ENCODE measurements at regions not wholly inside any gene's neighbourhood (a gene's known extent, or its start where the extent isn't known, plus 50 kb on each side); places are given as distances from the start of the nearest gene placed in this dataset.

GRCh38 chr7:25520516-25520915 is 292.2 kb upstream of the NPVF start:
- no peak for DNase-seq

- no peak for DNase-seq
Observed at GRCh38 chr7:25521236-25521635, 292.9 kb upstream of the NPVF start.

- DNase-seq = no peak
Observed at GRCh38 chr7:25522727-25523126, 294.4 kb upstream of the NPVF start.

- no peak for DNase-seq
Observed at GRCh38 chr7:25527665-25528170, 299.4 kb upstream of the NPVF start.

GRCh38 chr7:25529320-25529719 is 301.0 kb upstream of the NPVF start:
- DNase-seq = no peak

GRCh38 chr7:25536851-25537250 is 308.6 kb upstream of the NPVF start:
- DNase-seq = no peak

GRCh38 chr7:25537662-25538375 is 309.5 kb upstream of the NPVF start:
- no peak for DNase-seq

- no peak for DNase-seq
Observed at GRCh38 chr7:25541094-25541821, 313.0 kb upstream of the NPVF start.

- DNase-seq = no peak
Observed at GRCh38 chr7:25541877-25542276, 313.6 kb upstream of the NPVF start.

- DNase-seq = no peak
Observed at GRCh38 chr7:25543210-25543609, 314.9 kb upstream of the NPVF start.

GRCh38 chr7:25543798-25544197 is 315.5 kb upstream of the NPVF start:
- DNase-seq = no peak

GRCh38 chr7:25544254-25544653 is 316.0 kb upstream of the NPVF start:
- DNase-seq = no peak

- no peak for DNase-seq
Observed at GRCh38 chr7:25545124-25546008, 317.1 kb upstream of the NPVF start.

- no peak for DNase-seq
Observed at GRCh38 chr7:25546306-25546705, 318.0 kb upstream of the NPVF start.

- DNase-seq = no peak
Observed at GRCh38 chr7:25549271-25549921, 321.1 kb upstream of the NPVF start.

GRCh38 chr7:25550149-25550548 is 321.9 kb upstream of the NPVF start:
- DNase-seq = no peak

GRCh38 chr7:25552998-25553397 is 324.7 kb upstream of the NPVF start:
- DNase-seq = no peak

GRCh38 chr7:25553580-25554291 is 325.4 kb upstream of the NPVF start:
- DNase-seq = no peak

GRCh38 chr7:25557379-25557917 is 329.2 kb upstream of the NPVF start:
- DNase-seq = no peak

- no peak for DNase-seq
Observed at GRCh38 chr7:25557930-25558329, 329.6 kb upstream of the NPVF start.

GRCh38 chr7:25558605-25559004 is 330.3 kb upstream of the NPVF start:
- DNase-seq = no peak

All from CD4-positive, alpha-beta T cell treated with Interleukin-4 for 4 hours (primary cell).